Loucy (cell line): ENCODE measurements at regions not wholly inside any gene's neighbourhood (a gene's known extent, or its start where the extent isn't known, plus 50 kb on each side); places are given as distances from the start of the nearest gene placed in this dataset.

ENCODE experiments used
- H2AFZ ChIP-seq: fragments of 200-600 bp; sonication (generic); 2 replicates; pipeline ENCODE4 v1.6.0; 2016; ENCODE audit warnings: antibody characterized with exemption, mild to moderate bottlenecking, low read length, moderate library complexity
- H3F3A ChIP-seq: fragments of 200-600 bp; 2 replicates; pipeline ENCODE4 v1.6.0; 2016; ENCODE audit warnings: antibody characterized with exemption, low read depth, mild to moderate bottlenecking
- H3K27me3 ChIP-seq: fragments of 200-600 bp; sonication (generic); 2 replicates; pipeline ENCODE4 v1.6.1; 2014; ENCODE audit warnings: low read length, mild to moderate bottlenecking; ENCODE audit not compliant: insufficient read depth, poor library complexity, severe bottlenecking
- H3K36me3 ChIP-seq: fragments of 200-600 bp; sonication (generic); 2 replicates; pipeline ENCODE4 v1.6.1; 2016; ENCODE audit warnings: low read length; ENCODE audit not compliant: insufficient read depth
- H3K4me1 ChIP-seq: fragments of 200-600 bp; sonication (generic); 2 replicates; pipeline ENCODE4 v1.5.1; 2014; ENCODE audit warnings: low read length, mild to moderate bottlenecking; ENCODE audit not compliant: insufficient read depth, poor library complexity, severe bottlenecking
- H3K4me2 ChIP-seq: fragments of 200-600 bp; sonication (generic); 2 replicates; pipeline ENCODE4 v1.6.0; 2014; ENCODE audit warnings: antibody characterized with exemption, low read length, low read depth, mild to moderate bottlenecking; ENCODE audit not compliant: poor library complexity, severe bottlenecking
- H3K4me3 ChIP-seq: fragments of 200-600 bp; sonication (generic); 2 replicates; pipeline ENCODE4 v1.5.1; 2014; ENCODE audit warnings: low read length, mild to moderate bottlenecking, mixed read lengths; ENCODE audit not compliant: poor library complexity, severe bottlenecking
- H3K79me2 ChIP-seq: fragments of 200-600 bp; sonication (generic); 2 replicates; pipeline ENCODE4 v1.6.1; 2014; ENCODE audit warnings: low read length; ENCODE audit not compliant: insufficient read depth
- H3K9ac ChIP-seq: fragments of 200-600 bp; sonication (generic); 2 replicates; pipeline ENCODE4 v1.6.0; 2014; ENCODE audit warnings: mild to moderate bottlenecking, low read depth, low read length, moderate library complexity; ENCODE audit not compliant: poor library complexity, severe bottlenecking
- H3K9me2 ChIP-seq: fragments of 200-600 bp; sonication (generic); replicated peaks from 2 replicates; pipeline ENCODE4 v1.6.1; 2016; ENCODE audit warnings: low read depth, low read length, mixed read lengths
- H3K9me3 ChIP-seq: fragments of 200-600 bp; sonication (generic); 2 replicates; pipeline ENCODE4 v1.6.1; 2014; ENCODE audit warnings: mild to moderate bottlenecking, antibody characterized with exemption, low read length, low read depth; ENCODE audit not compliant: insufficient read depth
- H4K20me1 ChIP-seq: fragments of 200-600 bp; sonication (generic); 2 replicates; pipeline ENCODE4 v1.6.0; 2014; ENCODE audit warnings: antibody characterized with exemption, low read length, mild to moderate bottlenecking; ENCODE audit not compliant: insufficient read depth, poor library complexity, severe bottlenecking
- EZH2phosphoT487 ChIP-seq: fragments of 200-600 bp; IDR thresholded peaks from 2 replicates; pipeline ENCODE4 v1.6.1; 2018; ENCODE audit warnings: antibody characterized with exemption, mild to moderate bottlenecking, moderate library complexity, borderline replicate concordance
- TF ChIP-seq, protein P1 (sequence below): fragments of 200-600 bp; sonication (generic); conservative IDR thresholded peaks from 2 replicates; pipeline ENCODE4 v1.5.1; 2014; ENCODE audit warnings: mild to moderate bottlenecking, antibody characterized with exemption, low read length

DNA sequence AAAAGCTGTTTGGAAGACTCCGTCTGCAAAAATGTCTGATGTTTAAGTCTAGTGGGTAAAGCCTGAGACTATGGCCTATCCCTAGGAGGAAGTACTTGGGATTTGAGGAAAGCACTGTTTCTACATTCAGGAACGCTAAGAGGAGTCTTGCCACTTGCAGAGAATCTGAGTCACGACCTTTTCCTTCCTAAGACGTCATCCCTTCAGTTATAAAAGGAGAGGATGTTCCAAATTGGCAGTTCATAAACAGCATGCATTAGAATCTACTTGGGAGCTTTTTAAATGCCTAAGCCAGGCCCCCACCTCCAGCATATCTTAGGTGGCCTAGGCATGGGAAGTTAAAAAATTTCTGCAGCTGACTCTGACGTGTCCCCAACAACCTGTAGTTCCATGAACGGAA lies 125.9 kb downstream of the TTC32 start:
- TF ChIP-seq, protein P1, sequence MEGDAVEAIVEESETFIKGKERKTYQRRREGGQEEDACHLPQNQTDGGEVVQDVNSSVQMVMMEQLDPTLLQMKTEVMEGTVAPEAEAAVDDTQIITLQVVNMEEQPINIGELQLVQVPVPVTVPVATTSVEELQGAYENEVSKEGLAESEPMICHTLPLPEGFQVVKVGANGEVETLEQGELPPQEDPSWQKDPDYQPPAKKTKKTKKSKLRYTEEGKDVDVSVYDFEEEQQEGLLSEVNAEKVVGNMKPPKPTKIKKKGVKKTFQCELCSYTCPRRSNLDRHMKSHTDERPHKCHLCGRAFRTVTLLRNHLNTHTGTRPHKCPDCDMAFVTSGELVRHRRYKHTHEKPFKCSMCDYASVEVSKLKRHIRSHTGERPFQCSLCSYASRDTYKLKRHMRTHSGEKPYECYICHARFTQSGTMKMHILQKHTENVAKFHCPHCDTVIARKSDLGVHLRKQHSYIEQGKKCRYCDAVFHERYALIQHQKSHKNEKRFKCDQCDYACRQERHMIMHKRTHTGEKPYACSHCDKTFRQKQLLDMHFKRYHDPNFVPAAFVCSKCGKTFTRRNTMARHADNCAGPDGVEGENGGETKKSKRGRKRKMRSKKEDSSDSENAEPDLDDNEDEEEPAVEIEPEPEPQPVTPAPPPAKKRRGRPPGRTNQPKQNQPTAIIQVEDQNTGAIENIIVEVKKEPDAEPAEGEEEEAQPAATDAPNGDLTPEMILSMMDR = no peak
- TF ChIP-seq EZH2phosphoT487 = no peak
- Histone ChIP-seq H3K9me3 (no peaks in the 10 kb centered on the region), H3K79me2 (no peaks in the 10 kb centered on the region), H2AFZ (no peak overlapping the region), H3K4me1 (no peaks in the 10 kb centered on the region), H3K4me3 (no peak overlapping the region), H4K20me1 (no peaks in the 10 kb centered on the region), H3K36me3 (no peaks in the 10 kb centered on the region), H3K9me2 (no peaks in the 10 kb centered on the region), H3K9ac (no peak overlapping the region), H3K4me2 (no peak overlapping the region), H3F3A (no peaks in the 10 kb centered on the region), H3K27me3 (no peaks in the 10 kb centered on the region)

DNA sequence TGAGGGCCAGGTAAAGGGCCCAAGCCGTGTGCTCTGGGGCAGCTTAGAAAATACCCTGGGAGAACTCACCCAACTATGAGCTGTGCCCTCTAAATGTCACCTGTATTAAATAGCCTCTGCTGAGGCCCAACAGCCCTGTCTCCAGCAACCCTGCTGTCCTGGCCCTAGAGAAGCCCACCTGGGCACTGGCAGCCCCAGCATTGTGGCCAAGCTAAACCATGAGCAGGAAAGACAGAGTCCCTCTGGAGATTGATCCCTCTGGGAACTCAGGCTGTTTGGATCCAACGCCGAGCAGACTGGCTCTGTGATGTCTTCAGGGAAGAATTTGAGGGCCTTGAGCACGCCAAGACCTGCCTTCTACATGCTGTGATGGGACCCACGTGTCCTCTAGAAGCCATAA lies 126.5 kb downstream of the TTC32 start:
- H3K27me3 ChIP-seq = no peaks in the 10 kb centered on the region
- H3K9me2 ChIP-seq = no peaks in the 10 kb centered on the region
- H3K9me3 ChIP-seq = no peaks in the 10 kb centered on the region
- H3K36me3 ChIP-seq = no peaks in the 10 kb centered on the region
- H3K4me2 ChIP-seq = no peak overlapping the region
- no peak overlapping the region for H2AFZ ChIP-seq
- H3F3A ChIP-seq = no peaks in the 10 kb centered on the region
- H3K4me3 ChIP-seq = no peak overlapping the region
- no peaks in the 10 kb centered on the region for H3K79me2 ChIP-seq
- no peaks in the 10 kb centered on the region for H4K20me1 ChIP-seq
- no peaks in the 10 kb centered on the region for H3K4me1 ChIP-seq
- no peak overlapping the region for H3K9ac ChIP-seq
- TF ChIP-seq, protein P1 = no peak
- no peak for TF ChIP-seq EZH2phosphoT487

DNA sequence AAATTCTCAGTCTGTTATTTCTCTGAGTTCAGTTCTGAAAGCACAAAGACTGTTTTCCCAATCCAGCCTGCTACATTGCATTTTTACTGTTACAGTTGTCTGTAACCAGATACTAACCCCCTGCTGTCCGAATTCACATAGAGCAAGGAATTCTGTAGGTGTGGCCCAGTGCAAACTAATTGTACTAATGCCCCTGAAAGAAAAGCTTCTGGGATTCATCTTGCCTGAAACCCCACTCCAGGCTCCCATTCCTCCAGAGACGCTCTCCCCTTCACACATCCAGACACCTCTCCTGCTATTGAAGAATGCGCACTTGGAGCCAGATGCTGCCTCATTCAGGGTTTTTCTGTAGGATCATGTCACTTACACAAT lies 127.0 kb downstream of the TTC32 start:
- Histone ChIP-seq H3K9ac (no peak overlapping the region), H3K4me2 (no peak overlapping the region), H2AFZ (no peak overlapping the region)

More for the DNA sequence above, 127.0 kb downstream of the TTC32 start:
- no peaks in the 10 kb centered on the region for H3K9me2 ChIP-seq
- H3K9me3 ChIP-seq = no peaks in the 10 kb centered on the region
- no peaks in the 10 kb centered on the region for H3K36me3 ChIP-seq
- no peaks in the 10 kb centered on the region for H3K79me2 ChIP-seq
- H3K27me3 ChIP-seq = no peaks in the 10 kb centered on the region
- H3K4me1 ChIP-seq = no peaks in the 10 kb centered on the region
- H3K4me3 ChIP-seq = no peak overlapping the region
- TF ChIP-seq EZH2phosphoT487 = no peak
- TF ChIP-seq, protein P1 = no peak
- H3F3A ChIP-seq = no peaks in the 10 kb centered on the region
- H4K20me1 ChIP-seq = no peaks in the 10 kb centered on the region
